Jurkat, Clone E6-1 (cell line): ENCODE measurements at regions not wholly inside any gene's neighbourhood (a gene's known extent, or its start where the extent isn't known, plus 50 kb on each side); places are given as distances from the start of the nearest gene placed in this dataset.
"Not testable (repeated sequence)": the region's sequence is repeated elsewhere in the genome, so short reads cannot be mapped to it uniquely, and the experiment has no call there.

Experiments used
- DNase-seq: peaks from one replicate; pipeline ENCODE4 v3.0.0-alpha.2; 2011; ENCODE audit warnings: low read depth, low spot score
- H3K4me3 ChIP-seq: 2 replicates; pipeline ENCODE4 v1.5.1; 2011; ENCODE audit warnings: mild to moderate bottlenecking, low read length, control low read depth, moderate library complexity

GRCh38 chr19:30817965-30818567 is 445.9 kb downstream of the ZNF536 start:
- H3K4me3 ChIP-seq = no peak overlapping the region
- no peak for DNase-seq

DNA sequence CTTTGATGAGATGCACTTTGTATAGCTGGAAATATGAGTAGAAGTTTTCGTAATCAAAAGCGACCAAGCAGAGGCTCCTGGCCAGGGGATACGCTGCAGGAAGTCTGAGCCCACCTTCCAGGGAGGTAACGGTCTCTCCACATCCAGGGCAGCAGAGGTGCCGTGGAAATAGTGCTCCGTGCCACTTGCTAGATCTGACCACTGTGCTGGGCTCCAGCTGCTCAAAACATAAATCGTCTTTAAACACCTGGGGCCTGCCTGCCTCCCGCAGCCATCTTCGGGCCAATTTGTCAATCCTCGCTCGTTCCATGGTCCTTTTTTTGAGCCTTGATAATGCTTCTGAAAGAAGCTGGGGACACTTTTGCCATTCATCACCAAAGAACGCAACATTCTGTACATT is 445.0 kb downstream of the ZNF536 start:
- DNase-seq = no peak
- no peak overlapping the region for H3K4me3 ChIP-seq

GRCh38 chr19:30815889-30816580 is 443.9 kb downstream of the ZNF536 start:
- no peak for DNase-seq
- H3K4me3 ChIP-seq = no peak overlapping the region

- DNase-seq = no peak
- no peak overlapping the region for H3K4me3 ChIP-seq
These were observed 440.0 kb downstream of the ZNF536 start for GRCh38 chr19:30812099-30812678.

GRCh38 chr19:30811397-30812098 is 439.4 kb downstream of the ZNF536 start:
- no peak for DNase-seq
- H3K4me3 ChIP-seq = no peak overlapping the region

GRCh38 chr19:30810726-30811125 is 438.5 kb downstream of the ZNF536 start:
- DNase-seq = no peak
- no peak overlapping the region for H3K4me3 ChIP-seq

DNA sequence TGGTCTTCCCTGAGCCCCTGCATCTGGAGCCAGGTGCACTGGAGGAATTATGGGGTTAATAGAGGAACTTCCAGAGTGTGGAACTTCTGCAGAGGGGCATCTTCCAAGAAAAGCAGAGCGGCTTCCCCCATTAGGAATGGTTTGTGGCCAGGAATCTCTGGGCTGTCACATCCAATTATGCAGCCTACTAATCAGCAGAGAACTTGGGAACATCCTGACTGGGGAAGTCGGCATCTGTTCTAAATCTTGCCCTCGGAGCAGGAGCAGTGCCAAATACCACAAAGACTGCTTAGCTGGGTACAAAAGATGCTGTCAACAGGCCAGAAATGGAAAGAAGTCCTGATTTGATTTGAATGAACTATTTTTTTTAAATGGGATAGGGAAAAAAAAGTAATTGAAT is 435.1 kb downstream of the ZNF536 start:
- DNase-seq = no peak
- no peak overlapping the region for H3K4me3 ChIP-seq

DNA sequence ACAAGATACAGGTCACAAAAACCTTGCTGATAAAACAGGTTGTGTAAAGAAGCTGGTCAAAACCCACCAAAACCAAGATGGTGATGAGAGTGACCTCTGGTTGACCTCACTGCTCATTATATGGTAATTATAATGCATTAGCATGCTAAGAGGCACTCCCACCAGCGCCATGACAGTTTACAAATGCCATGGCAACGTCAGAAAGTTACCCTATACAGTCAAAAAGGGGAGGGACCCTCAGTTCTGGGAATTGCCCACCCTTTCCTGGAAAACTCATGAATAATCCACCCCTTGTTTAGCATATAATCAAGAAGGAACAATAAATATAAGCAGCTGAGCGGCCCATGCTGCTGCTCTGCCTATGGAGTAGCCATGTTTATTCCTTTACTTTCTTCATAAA is 434.1 kb downstream of the ZNF536 start:
- DNase-seq = no peak
- no peak overlapping the region for H3K4me3 ChIP-seq

DNA sequence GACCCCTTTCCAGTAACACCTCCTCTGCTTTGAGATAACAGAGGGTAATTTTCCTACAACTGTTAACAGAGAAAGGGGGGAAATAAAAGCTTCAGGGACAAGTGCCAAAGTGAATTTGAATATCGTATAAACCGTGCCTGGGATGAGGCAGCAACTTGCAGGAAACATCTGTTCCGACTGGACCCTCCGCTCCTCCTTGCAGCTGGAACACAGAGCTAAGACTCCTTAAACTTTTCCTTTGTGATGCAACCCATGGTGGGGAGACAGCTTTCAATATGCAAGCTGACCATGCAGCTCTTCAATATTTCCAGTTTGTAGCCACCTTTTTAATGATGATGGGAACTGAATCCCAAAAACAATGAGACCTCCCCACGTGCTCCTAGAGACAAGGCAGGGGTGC is 432.6 kb downstream of the ZNF536 start:
- H3K4me3 ChIP-seq = no peak overlapping the region
- DNase-seq = no peak

- H3K4me3 ChIP-seq = not testable (repeated sequence)
These were observed 432.1 kb downstream of the ZNF536 start for GRCh38 chr19:30804333-30804732.

GRCh38 chr19:30802424-30803013 is 430.3 kb downstream of the ZNF536 start:
- DNase-seq = peak; percentile 8
- no peak overlapping the region for H3K4me3 ChIP-seq

More at GRCh38 chr19:30804333-30804732, 432.1 kb downstream of the ZNF536 start:
- DNase-seq = not testable (repeated sequence)

- H3K4me3 ChIP-seq = no peak overlapping the region
- no peak for DNase-seq
These were observed 427.9 kb downstream of the ZNF536 start for GRCh38 chr19:30799865-30800755.

DNA sequence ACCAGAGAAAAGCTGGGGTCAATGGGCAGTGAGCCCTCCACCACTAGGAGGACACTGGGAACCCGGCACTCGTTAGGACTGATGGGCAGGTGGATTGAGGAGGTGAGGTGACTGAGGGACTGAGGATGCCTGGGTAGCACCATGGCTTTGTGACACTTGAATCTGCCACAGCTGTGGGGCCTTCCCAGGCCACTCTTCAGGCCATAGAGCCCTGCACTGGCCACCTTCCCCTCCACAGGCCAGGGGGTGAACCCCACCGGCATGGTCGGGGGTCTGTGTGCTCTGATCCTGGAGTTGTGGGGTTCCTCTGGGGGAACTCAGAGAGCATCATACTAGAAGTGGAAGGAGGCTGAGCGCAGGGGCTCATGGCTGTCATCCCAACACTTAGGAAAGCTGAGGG is 423.5 kb downstream of the ZNF536 start:
- no peak for DNase-seq
- no peak overlapping the region for H3K4me3 ChIP-seq

DNA sequence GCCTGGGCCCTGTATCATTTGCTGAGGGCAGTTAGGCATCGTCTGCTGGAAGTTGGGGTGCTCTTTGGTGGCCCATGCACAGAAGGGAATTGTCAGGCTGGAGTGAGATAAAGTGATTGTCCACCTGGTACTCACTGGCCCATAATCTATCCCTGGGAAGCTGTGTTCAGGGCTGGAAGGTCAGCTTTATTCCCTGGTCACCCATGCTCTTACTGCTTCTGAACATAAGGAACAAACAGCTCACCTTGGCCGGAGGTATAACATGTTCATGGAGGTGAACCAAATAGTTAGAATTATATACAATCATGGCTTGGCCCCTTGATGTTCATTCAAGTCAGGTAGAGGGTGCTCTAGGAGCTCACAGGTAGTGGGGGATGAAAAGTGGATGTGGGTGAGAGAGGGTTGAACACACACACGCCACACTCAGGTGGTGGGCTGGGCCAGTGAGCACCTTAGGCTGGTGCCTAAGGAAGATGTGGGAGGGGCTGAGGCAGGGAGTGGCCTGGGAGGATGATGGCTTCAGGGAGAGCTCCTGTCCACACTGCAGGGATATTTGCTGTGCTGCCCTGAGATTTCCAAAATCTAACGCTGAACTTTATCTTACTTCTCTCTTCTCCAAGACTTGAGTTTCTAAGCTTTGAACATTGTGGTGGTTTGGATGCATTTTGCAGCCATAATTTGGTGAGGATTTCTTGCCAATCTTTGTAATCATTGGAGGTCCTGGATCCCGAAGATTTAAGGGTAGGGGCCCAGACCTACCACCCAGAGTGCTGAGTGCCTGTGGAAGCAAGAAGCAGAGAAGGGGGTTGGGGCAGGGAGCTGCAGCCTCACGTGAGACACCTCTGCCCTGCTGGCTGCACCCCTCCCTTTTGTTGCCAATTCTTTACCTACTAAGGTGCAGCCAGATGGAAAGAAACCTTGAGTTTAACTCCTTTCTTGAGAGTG is 420.6 kb downstream of the ZNF536 start:
- no peak for DNase-seq

DNA sequence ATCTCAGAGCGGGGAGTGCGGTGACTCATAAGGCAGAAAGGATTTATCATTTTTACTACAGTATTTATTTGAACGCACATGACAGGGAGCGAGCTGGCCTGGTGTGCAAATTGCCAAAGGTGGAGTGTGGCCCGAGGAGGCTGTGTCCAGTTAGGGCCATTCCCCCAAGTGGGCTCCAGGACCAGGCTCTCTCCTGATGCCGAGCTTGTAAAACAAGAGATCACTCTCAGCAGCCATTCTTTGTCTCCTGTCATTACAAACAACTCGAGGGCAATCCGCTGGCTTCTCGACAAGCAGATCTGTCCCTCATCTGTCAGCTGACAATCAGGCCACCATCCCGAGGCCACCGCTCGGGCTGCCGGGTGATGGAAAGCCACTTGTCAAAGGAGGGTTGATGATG is 418.9 kb downstream of the ZNF536 start:
- DNase-seq = no peak
- no peak overlapping the region for H3K4me3 ChIP-seq

More for the DNA sequence above, 420.6 kb downstream of the ZNF536 start:
- H3K4me3 ChIP-seq = no peak overlapping the region

- H3K4me3 ChIP-seq = no peak overlapping the region
- no peak for DNase-seq
These were observed 418.0 kb downstream of the ZNF536 start for GRCh38 chr19:30790056-30790680.

DNA sequence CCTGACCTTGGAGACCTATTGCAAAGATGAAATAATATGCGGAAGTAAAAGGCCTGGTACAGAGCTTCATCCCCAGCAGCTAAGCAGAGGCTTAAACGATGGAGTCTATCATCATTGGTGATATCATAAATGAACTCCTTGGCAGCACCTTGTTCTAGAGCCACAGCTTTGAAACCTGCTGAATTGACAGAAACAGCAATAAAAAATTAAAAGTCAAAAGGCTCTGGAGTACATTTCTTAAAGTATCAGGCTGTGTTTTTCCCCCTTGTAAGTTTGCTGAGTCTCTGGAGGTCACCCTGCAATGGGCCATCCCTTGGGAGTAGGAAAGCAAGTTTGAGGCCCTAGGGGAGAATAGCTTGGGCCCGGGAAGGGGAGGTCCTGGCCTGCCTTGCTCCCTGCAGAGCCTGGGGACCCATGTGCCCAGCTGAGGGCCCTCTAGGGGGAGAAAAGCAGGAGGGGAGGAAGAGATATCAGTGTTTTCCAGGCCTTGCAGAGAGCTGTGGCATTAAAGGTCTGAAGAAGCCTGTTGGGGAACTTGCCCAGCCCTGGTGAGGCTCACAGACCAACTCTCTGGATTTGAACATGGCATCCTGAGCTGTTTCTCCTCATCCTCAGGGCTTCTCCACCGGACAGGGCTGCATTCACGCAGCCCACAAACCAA is 416.1 kb downstream of the ZNF536 start:
- H3K4me3 ChIP-seq = no peak overlapping the region
- DNase-seq = no peak
